ENCODE measurements at regions not wholly inside any gene's neighbourhood (a gene's known extent, or its start where the extent isn't known, plus 50 kb on each side); places are given as distances from the start of the nearest gene placed in this dataset.

DNA sequence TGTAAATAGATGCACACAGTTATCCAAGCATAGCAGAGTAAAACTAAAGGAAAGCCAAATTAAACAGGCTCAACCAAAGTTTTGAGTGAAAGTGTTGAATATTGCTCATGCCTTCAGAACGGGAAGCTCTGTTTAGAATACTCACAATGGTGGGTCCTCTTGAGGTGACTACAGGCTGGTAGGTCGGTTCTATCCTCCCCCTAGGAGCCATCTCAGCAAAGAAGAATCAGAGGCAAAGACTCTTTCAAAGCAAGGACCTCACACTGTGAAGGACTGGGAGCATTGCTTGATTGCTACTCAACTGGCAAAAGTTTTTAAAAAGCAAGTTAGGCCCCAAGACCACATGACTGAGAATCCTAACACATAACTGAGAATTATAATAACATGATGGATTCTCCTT, 88.4 kb upstream of the JAG1 start:
- TF ChIP-seq, protein P1, sequence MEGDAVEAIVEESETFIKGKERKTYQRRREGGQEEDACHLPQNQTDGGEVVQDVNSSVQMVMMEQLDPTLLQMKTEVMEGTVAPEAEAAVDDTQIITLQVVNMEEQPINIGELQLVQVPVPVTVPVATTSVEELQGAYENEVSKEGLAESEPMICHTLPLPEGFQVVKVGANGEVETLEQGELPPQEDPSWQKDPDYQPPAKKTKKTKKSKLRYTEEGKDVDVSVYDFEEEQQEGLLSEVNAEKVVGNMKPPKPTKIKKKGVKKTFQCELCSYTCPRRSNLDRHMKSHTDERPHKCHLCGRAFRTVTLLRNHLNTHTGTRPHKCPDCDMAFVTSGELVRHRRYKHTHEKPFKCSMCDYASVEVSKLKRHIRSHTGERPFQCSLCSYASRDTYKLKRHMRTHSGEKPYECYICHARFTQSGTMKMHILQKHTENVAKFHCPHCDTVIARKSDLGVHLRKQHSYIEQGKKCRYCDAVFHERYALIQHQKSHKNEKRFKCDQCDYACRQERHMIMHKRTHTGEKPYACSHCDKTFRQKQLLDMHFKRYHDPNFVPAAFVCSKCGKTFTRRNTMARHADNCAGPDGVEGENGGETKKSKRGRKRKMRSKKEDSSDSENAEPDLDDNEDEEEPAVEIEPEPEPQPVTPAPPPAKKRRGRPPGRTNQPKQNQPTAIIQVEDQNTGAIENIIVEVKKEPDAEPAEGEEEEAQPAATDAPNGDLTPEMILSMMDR (IDR thresholded peaks at IDR 0.05) = no peak
- TF ChIP-seq POLR2AphosphoS5 (IDR thresholded peaks at IDR 0.05) (no peak), POLR2A (IDR thresholded peaks at IDR 0.05; ENCODE audit: low read depth) (no peak), EP300 (IDR thresholded peaks at IDR 0.05) (no peak)
